Dermis microvascular lymphatic vessel endothelial cell (primary cell): ENCODE measurements at regions not wholly inside any gene's neighbourhood (a gene's known extent, or its start where the extent isn't known, plus 50 kb on each side); places are given as distances from the start of the nearest gene placed in this dataset.
"Not testable (repeated sequence)": the region's sequence is repeated elsewhere in the genome, so short reads cannot be mapped to it uniquely, and the experiment has no call there.

ENCODE experiments used
- DNase-seq, 2 donors: peaks; one replicate each; pipeline versions ENCODE4 v3.0.0 to v3.0.0-alpha.2; 2010; ENCODE audit warnings: low read depth in 2 of 2

DNA sequence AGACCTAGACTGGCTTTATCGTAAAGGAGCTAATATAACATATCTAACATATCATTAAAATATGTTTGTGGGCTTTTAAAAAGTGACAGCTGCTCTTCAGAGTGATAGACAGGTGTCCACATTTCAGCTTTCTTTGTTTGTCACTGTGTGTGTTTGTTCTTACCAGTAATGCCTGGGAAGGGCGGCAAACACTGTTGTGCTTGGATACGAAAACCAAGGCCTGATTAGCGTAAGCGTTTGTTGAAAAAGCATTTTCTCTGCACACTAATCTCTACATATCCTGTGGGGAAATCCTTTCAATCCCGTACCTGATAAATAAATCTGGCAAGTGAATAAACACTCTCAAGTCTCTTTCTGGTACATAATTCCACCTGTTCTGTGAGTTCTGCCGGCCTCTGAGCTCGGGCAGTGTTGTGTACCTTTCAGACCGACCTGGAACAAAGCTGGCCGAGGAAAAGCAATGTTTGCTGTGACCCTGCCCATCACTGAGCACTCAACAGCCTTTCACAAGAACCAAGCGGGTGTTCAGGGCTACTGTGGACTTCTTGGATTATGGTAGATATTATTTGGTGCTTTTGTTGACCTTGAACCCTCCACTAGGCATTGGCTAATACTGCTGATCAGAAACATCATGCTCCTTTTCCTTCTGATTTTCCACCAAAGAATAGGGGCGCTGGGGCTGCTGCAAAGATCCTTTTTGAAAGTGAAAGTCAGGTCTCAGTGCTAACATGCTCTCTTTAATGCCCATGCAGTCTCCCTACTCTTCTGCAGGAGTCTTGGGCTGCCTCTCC lies 100.4 kb downstream of the CD83 start:
- no peak for DNase-seq

DNA sequence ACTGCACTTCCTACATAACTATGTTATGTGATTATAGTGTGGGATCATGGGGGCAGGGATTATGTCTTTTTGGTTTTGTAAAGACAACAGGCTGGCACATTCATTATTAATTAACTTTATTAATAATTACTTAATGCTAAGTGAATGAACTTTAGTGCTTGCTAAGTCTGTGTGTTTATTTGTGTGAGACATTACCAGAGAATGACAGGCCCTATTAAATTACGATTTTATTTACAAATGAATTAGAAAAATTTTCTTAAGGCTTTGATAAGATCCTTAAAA lies 100.9 kb downstream of the CD83 start:
- DNase-seq = no peak

DNA sequence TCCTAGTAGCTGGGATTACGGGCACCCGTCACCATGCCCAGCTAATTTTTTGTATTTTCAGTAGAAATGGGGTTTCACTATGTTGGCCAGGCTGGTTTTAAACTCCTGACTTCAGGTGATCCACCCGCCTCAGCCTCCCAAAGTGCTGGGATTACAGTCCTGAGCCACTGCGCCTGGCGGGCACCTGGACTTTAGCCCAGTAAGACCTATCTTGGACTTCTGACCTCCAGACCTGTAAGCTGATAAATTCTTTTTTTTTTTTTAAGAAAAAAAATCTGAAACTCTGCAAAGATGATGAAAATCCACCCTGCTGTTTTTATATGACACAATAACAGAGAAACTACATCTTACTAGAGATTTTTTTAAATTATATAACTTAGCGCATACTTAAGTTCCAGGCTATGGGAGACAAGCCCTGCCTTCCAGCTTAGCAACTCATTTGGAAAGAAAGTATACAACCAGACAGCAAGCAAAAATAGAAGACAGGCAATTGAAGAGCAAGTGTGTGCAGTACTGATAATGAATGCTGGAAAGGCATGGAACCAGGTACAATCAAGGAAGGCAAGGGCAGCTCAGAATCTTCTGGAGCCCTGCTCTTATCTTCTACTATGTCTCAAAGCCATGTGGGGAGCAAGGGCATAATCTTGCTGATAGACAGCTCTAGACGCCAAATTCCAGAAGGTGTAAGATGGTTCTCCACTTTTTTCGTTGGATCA lies 104.2 kb downstream of the CD83 start:
- DNase-seq = no peak

DNA sequence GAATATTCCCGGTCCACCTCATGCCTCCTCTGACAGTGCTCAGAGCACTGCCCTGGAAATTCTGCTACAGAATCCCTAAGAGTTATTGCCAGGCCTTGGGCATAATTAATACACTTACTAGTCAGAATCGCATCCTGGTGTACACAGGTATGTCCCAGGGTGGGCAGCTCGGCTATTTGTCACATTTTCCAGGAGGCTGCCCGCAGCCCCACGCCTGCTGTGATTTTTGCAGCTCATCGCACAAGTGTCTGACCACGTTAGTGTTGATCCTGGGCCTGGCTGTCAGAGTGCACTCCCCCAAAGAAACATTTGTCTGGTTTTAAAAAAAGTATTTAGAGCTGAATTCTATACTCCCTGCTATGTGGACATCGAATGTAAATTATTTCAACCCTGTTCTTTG lies 105.4 kb downstream of the CD83 start:
- DNase-seq = no peak

DNA sequence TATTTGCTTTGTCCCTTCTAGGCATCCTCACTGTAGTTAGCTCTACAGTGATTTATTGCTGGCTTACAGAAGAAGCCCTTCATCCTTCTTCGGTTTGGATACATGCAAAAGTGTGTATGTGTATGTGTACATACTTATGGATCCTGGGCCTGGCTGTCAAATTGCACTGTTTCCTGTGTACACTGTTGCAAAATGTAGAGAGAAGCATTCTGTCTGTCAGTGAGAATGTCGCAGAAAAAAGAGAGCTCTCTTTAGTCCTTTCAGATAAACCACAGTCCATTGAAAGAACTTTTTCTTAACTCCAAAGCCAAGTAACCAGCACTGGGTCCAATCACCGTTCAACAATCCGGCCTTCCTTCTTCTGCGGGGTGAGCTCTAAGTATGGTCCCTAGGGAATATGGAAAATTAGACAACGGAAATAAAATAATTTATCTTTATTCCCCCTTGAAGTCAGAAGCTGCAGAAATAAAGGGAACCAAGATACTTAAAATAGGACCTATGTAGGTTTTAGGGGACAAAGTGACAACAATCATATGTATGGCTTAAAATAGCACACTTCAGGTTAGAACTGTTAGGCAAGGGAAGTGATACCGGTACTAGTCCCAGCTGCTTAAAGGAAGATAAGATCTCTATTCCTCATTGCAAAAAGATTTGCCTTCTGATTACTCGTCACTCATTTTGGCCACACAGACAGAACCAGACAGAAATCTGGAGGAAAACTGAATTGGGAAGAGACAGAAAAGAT lies 107.0 kb downstream of the CD83 start:
- DNase-seq = no peak

DNA sequence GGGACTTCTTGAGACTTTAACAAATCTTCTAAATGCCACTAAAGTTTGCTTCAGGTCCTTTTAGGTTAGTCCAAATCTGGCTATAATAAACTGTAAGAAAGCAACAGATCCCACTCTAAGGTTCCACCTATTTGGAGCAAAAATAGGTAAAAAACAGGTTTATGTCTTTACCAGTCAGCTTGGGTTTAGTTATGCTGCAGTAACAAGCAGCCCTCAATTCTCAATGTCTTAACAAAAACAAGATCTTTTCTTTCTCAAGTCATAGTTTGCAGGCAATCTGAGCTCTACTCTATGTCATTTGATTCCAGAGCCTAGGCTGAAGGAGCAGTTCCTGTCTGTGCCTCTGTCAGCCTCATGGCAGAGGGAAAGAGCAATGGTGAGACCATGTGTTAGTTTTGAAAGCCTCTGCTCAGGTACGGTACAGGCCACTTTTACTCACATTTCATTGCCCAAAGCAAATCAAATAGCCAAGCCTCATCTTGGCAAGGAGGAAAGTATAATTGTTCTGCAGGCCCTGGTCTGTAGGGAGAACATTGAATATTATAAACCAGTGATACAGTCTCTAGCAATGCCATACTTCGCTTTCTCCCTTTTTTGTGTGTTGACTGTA lies 108.6 kb downstream of the CD83 start:
- no peak for DNase-seq

DNA sequence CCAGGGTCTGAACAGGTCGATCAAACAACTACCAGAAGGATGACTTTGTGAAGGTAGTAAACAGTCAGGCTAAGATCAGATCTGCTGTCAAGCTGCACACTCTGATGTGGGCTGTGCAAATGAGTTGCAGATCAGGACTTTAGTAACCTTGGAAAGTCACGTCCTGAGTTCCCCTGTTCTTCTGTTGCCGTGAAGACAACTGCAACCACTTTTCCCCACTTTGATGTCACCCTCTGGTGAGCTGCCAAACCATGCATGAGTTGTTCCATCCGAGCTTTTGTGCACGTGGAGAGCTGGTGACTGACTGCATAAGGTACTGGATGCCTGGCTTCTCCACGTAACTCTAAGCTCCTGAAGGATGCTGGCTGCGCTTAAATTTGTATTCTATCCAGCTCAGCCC lies 111.0 kb downstream of the CD83 start:
- DNase-seq = no peak

DNA sequence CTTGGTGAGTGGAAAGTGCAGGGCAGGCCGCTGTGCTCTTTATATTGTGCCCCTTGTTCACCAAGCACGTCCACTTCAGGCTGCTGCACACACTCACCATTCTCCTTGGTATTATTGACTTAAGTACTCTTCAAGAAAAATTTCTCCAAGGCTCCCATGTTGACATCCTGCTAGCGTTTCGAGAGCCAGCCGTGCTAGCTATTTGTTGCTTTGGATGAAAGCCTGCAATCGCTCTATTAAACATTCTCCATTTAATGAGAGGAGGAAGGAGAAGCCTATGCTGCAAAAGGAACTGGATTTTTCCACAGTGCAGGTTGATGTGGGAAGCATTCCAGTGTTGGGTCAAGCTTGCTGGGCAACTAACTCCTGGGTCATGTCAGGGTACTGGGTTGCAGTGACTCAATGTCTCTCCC lies 113.5 kb downstream of the CD83 start:
- no peak for DNase-seq

DNA sequence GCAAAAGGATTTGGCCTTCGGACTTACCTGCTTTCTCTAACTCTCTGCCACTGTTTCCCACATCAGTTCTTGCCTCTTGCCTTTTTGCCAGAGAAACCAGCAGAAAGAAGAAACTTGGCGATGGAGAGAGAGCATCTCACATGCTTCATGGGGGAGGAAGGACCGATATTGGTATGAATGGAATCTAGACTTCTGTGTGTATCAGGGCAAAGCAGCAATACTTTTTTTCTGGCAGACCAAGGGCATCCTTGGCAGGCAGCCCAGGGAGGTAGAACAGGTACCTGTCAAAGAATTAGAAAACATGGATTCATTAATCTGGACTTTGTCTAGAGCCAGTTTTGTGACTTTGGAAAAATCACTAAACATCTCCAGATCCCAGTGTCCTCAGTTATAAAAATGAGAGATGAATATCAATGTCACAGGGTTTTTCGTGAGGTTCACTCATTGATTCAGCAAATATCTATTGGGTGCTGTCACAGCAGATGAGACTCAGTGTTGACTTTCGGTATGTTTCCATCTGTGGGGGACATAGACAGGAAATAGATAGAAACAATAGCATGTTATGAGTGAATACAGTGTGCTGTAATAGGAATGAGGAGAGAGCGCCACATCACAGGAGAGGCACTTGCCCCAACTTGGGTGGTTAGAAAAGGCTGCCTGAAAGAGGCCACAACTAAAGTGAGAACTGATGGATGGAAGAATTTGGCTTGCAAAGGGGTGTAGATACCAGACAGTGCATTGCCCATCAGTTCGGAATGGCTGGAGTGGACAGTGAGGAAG lies 114.1 kb downstream of the CD83 start:
- DNase-seq = no peak

DNA sequence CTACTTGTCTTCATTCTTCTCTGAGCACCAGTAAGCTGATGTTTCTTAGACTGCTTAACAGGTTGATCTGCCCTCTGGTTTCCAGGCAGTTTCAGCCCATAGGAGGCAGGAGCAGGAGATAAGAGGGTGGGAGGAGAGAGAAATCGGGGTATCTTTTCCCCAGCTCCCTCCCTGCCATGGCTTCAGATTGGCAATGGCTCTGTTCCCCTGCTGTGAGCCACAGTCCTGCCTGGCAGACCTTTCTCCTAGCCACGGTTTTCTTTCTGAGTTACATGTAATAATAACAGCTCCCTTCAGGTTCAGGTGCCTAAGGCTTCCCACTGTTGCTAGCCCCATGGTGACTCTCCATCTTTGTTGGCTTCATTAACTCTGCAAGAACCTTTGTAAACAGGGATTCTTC lies 115.3 kb downstream of the CD83 start:
- DNase-seq = no peak

DNA sequence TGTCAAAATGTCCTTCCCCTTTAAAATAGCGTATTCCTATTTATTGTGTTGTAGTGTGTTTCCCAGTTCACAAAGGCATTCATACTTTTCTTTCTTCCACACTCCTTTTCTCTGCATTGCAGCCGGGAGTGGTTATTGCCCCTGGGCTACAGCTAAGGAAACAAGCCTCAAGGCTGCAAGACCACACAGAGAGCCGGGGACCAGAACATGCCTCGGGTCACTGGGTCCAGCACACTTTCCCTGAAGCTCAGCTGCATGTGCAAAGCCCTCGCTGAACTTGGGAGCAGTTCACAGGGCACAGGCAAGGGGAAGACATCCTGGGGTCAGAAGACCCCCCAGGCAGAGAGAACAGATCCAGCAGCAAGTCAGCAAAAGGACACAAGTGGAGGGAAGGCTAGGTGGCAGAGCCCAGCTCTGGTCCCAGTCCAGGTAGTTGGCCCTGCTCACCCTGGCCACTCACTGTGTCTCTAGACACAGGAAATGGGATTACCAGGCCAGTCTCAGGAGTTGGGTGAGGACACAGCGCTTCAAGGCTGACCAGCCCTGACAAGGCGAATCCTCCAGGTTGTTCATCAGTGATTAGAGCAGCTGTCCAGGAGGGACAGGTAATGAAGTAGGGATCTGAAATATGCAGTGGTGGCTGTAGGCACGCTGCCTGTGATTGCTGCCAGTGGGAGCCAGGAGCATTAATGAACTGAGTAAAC lies 118.2 kb downstream of the CD83 start:
- DNase-seq = no peak

DNA sequence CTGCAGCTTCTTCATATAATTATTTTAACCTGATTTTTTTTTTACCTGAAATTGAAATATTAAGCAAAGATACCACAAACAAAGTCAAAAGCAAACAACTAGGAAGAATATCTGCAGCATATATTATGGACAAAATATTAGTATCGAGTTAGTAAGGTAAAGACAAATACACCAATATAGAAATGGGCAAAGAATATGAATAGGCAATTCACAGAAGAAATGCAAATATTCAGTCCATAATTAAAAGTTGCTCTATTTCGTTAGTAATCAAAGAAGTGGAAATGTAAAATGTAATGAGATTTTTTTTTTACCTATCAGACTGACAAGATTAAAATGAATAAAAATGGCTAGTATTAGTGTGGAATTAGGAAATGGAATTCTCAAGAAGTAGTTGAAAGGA lies 121.5 kb downstream of the CD83 start:
- no peak for DNase-seq

DNA sequence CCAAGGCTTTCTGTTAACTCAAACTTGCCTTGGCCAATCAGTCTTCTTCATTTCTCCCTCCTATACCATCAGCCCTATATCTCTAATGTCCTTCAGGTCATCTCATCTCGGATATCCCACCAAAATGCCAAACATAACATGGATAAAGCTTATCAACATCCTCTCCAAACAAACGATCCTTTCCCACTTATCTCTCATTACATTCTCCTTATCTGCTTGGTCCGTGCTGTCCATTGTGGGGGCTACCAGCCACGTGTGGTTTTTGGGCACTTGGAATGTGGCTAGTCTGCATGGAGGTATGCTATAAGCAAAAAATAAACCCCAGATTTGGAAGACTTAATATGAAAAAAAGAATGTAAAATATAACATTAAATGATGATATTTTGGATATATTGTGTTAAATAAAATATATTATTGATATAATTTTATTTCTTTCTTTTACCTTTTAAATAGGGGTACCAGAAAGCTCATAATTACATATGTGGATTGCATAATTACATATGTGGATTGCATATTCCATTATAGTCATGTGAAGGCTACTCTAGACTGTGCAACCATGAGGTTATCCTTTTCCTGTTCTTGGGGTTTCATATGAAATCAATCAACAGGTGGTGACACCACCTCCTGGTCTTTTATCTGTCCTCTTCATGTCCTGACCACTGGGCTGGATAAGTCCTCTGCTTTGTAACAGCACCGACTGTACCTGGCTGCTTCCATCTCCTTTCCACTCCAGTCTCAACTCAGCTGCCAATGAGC lies 123.0 kb downstream of the CD83 start:
- DNase-seq = no peak

DNA sequence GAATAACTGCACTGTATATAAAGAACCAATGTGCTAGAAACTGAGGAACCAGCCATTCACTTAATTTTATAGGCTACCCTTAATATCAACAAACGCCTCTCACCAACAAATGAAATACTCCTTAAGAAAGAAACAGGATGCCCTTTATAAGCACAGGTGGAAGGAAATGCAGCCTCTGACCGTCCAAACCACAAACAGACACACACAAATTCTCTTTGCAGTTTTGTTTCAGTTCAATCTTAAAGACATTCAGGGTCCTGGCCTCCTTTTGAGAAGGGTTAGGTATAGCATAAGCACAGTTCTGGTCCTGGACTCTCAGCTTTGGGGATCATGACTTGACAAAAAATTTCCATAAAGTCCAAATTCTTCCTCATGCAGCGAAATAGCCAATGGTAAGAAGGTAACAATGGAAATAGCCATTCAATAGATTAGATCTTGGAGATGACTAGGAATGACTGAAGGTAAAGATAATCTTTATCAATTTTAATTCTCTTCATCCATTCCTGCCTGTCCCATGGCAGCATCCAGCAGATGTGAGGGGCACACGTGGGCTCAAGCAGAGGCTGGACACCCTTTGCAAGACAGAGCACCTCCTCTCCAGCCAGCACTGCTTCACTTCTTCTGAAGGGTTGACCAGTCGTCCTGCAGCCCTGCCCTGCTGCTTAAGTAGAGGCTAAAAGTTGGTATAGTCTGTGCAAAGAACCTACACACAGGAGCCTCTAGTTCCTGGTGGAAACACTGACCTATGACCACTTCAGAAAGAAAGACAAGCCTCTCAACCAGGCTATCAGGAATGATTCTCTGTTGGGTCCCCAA lies 123.9 kb downstream of the CD83 start:
- no peak for DNase-seq

DNA sequence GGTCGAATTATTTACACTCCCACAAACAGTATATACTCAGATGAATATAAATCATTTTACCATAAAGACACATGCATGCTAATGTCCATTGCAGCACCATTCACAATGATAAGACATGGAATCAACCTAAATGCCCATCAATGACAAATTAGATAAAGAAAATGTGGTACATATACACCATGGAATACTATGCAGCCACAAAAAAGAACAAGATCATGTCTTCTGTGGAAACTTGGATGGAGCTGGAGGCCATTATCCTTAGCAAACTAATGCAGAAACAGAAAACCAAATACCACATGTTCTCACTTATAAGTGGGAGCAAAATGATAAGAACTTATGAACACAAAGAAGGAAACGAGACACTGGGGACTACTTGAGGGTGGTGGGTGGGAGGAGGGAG lies 125.3 kb downstream of the CD83 start:
- not testable (repeated sequence) for DNase-seq

DNA sequence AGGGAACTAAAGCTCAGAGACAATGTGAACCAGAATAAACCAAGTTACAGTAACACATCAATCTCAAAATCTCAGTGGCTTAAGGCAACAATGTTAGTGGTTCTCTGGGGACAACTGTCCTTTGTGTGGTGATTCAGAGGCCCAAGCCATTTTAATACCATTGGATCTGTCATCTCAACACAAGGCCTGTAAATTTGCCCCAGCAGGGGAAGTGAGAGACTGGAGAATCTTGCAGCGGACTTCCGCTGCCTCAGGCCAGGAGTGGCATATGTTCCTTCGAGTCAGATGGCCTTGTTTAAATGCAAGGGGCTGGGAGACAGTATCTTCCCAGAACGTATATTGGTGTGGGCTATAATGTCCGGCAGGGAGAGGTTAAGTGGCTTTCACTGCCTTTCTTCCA lies 126.0 kb downstream of the CD83 start:
- no peak for DNase-seq

DNA sequence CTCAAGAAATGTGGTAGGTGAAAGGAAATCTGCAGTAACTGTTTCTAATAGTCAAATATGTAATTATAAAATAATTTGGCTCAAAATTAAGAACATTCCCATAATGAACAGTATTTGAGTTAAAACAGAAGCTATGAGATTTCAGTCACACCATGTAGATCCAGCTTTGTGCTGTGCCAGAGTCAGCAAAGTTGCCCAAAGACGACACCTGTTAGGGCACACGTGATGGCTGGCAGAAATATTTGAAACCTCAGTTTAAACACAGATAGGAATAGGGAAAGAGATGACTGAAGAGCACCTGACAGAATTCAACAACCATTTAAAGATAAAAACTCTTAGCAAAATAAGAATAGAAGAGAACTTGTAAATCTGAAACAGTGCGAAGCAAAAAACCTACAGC lies 129.3 kb downstream of the CD83 start:
- no peak for DNase-seq

DNA sequence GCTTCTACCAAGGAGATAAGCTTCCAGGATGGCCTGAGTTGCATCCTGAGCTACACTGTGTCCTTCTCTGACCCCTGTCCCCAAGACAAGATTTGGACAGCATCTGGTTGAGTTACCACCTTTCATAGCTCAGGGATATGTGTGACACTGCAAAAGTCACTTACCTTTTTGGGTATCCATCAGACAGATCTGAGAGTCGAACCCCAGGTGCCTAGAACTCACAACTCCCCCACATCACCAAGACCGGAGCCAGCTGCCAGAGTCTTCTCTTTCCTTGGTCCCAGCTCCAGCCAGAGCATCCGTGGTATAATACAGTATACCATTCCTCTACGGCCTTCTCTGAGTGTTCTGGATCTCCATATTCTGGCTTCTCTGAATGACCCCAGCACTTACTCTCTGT lies 133.0 kb downstream of the CD83 start:
- no peak for DNase-seq

DNA sequence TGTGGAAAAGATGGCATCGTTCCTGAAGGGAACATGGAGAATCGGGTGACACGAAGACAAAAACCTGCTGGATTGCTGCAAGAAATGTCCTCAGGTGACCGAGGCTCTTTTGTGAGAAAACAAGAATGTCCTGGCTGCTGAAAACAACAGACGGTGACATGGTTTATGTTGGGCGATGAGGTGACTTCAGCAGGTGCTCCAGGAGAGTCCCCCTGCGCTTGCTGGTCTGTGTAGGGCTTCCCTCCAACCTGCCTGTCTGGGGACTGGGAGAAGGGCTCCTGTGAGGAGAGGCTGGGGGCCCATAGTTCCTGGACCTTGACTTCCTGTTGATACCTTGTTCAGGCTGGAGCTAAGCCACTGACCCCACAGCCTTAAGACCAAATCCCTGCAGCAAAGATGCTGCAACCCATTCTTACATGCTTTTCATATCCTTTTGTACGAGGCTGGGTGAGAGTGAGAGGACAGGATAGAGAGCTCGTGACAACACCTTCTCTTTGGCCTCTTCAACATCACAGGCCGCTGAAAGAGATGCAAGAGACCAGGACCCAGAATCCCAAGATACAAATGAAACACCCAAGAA lies 134.8 kb downstream of the CD83 start:
- DNase-seq = no peak
